HepG2 (cell line): ENCODE measurements at regions not wholly inside any gene's neighbourhood (a gene's known extent, or its start where the extent isn't known, plus 50 kb on each side); places are given as distances from the start of the nearest gene placed in this dataset.

Source experiments
- ATAC-seq: fragments of 200-7000 bp; cut with Tn5 transposase; 3 replicates; pipeline ENCODE4 v1.9.1; 2020; ENCODE audit warnings: mild to moderate bottlenecking, moderate library complexity
- BruUV-seq: library from RNA; stranded (reverse); fragments of 400-500 nt; replicated peaks from 2 replicates; lab custom pipeline; 2021; lab: Mats Ljungman, UMichigan
- CTCF ChIA-PET: fragments of 300-600 bp; formaldehyde crosslinking; extraction: SDS; loops from one replicate; lab custom pipeline; 2021; ENCODE audit warnings: low total read pairs, inconsistent platforms, low intra/inter-chr PET ratio; lab: Yijun Ruan, JAX
- POLR2A ChIA-PET: fragments of 350-600 bp; sonication (Branson Sonifier 250); formaldehyde crosslinking; loops from one replicate; lab custom pipeline; 2020; ENCODE audit warnings: antibody characterized with exemption, inconsistent platforms; lab: Yijun Ruan, JAX
- DNase-seq: peaks from one replicate; pipeline ENCODE4 v3.0.0-alpha.2; 2015; ENCODE audit warnings: low spot score
- FAIRE-seq: peaks from 3 replicates; lab custom pipeline; 2011; peaks lifted over from hg19 to GRCh38; lab: Jason Lieb, UNC
- H2AFZ ChIP-seq: one replicate; pipeline ENCODE4 v1.6.1; 2011; ENCODE audit warnings: low read length, inconsistent platforms
- H3K27ac ChIP-seq: fragments of 300-600 bp; 3 replicates; pipeline ENCODE4 v1.8.0; 2011; ENCODE audit warnings: mixed run types, mild to moderate bottlenecking, mixed read lengths, low read length, inconsistent platforms; ENCODE audit not compliant: insufficient read depth; ENCODE audit errors: extremely low read length
- H3K27me3 ChIP-seq, 2 experiments: fragments of 200-600 bp in 1 of 2; 2 replicates in 1 of 2; 3 replicates in 1 of 2; pipeline versions ENCODE4 v1.6.0 to v1.8.0; 2011; ENCODE audit warnings: low read length in 2 of 2, mild to moderate bottlenecking in 2 of 2, moderate library complexity in 2 of 2, inconsistent platforms in 1 of 2; ENCODE audit not compliant: insufficient read depth in 2 of 2, control insufficient read depth in 1 of 2
- H3K36me3 ChIP-seq, 2 experiments: fragments of 200-600 bp in 1 of 2; replicated peaks in 1 of 2; 2 replicates in 1 of 2; 3 replicates in 1 of 2; pipeline versions ENCODE4 v1.5.1 to v1.8.0; 2011; ENCODE audit warnings: low read length in 2 of 2, inconsistent platforms in 1 of 2; ENCODE audit not compliant: insufficient read depth in 2 of 2, control insufficient read depth in 1 of 2
- H3K4me1 ChIP-seq: 2 replicates; pipeline ENCODE4 v1.5.1; 2012; ENCODE audit warnings: low read length, inconsistent platforms; ENCODE audit not compliant: insufficient read depth
- H3K4me2 ChIP-seq: 2 replicates; pipeline ENCODE4 v1.6.0; 2011; ENCODE audit warnings: low read depth, low read length, inconsistent platforms
- H3K4me3 ChIP-seq, 3 experiments: fragments of 200-600 bp in 1 of 3; sonication (generic), shearing (Covaris generic) in 1 of 3; replicated peaks in 1 of 3; 2 replicates each; pipeline ENCODE4 v1.5.1; 2011 to 2016; ENCODE audit warnings: low read length in 3 of 3, inconsistent platforms in 2 of 3, low read depth in 2 of 3, mild to moderate bottlenecking in 2 of 3, control low read depth in 1 of 3, mixed read lengths in 1 of 3; ENCODE audit not compliant: insufficient read depth in 1 of 3
- H3K79me2 ChIP-seq: one replicate; pipeline ENCODE4 v1.6.1; 2011; ENCODE audit warnings: low read length, inconsistent platforms; ENCODE audit not compliant: insufficient read depth
- H3K9ac ChIP-seq: 2 replicates; pipeline ENCODE4 v1.6.0; 2011; ENCODE audit warnings: mild to moderate bottlenecking, low read depth, low read length, inconsistent platforms; ENCODE audit not compliant: insufficient read depth
- H3K9me3 ChIP-seq: 2 replicates; pipeline ENCODE4 v1.5.1; 2012; ENCODE audit warnings: mild to moderate bottlenecking, low read length
- H4K20me1 ChIP-seq: 2 replicates; pipeline ENCODE4 v1.6.0; 2011; ENCODE audit warnings: inconsistent platforms, mild to moderate bottlenecking, low read length, moderate library complexity; ENCODE audit not compliant: insufficient read depth
- CENPX ChIP-seq: sonication (generic); formaldehyde crosslinking; IDR thresholded peaks from 2 replicates; pipeline ENCODE4 v1.9.0; 2021; ENCODE audit warnings: mild to moderate bottlenecking, missing genetic modification reagents, moderate library complexity
- ELF4 ChIP-seq: sonication (generic); formaldehyde crosslinking; IDR thresholded peaks from 2 replicates; pipeline ENCODE4 v1.5.0; 2020; ENCODE audit warnings: missing genetic modification reagents, mild to moderate bottlenecking, moderate library complexity, borderline replicate concordance
- JDP2 ChIP-seq: sonication (generic); formaldehyde crosslinking; IDR thresholded peaks from 2 replicates; pipeline ENCODE4 v1.8.1; 2022; ENCODE audit warnings: missing genetic modification reagents, borderline replicate concordance
- KDM5A ChIP-seq: fragments of 200-600 bp; sonication (generic); IDR thresholded peaks from 2 replicates; pipeline ENCODE4 v1.7.0; 2018; ENCODE audit warnings: antibody characterized with exemption, mild to moderate bottlenecking, low read length, borderline replicate concordance
- MTF2 ChIP-seq: sonication (generic); formaldehyde crosslinking; IDR thresholded peaks from 2 replicates; pipeline ENCODE4 v1.5.0; 2020; ENCODE audit warnings: missing genetic modification reagents, borderline replicate concordance
- SAFB2 ChIP-seq: sonication (generic); formaldehyde crosslinking; IDR thresholded peaks from 2 replicates; pipeline ENCODE4 v1.5.1; 2020; ENCODE audit warnings: missing genetic modification reagents, low read depth, mild to moderate bottlenecking, borderline replicate concordance
- SALL2 ChIP-seq: sonication (generic); formaldehyde crosslinking; IDR thresholded peaks from 2 replicates; pipeline ENCODE4 v1.8.1; 2023; ENCODE audit warnings: mild to moderate bottlenecking, missing genetic modification reagents, inconsistent platforms
- TAF15 ChIP-seq: fragments of 200-400 bp; formaldehyde crosslinking; IDR thresholded peaks from one replicate; pipeline ENCODE4 v1.6.1; 2018; ENCODE audit warnings: mild to moderate bottlenecking, low read depth, low read length; ENCODE audit not compliant: poor library complexity, severe bottlenecking
- TEAD2 ChIP-seq: sonication (generic); formaldehyde crosslinking; IDR thresholded peaks from 2 replicates; pipeline ENCODE4 v1.9.0; 2021; ENCODE audit warnings: missing genetic modification reagents
- ZBTB7A ChIP-seq: sonication (generic); formaldehyde crosslinking; IDR thresholded peaks from 2 replicates; pipeline ENCODE4 v1.8.0; 2022; ENCODE audit warnings: mild to moderate bottlenecking, missing genetic modification reagents
- ZMYM4 ChIP-seq: sonication (generic); formaldehyde crosslinking; IDR thresholded peaks from 2 replicates; pipeline ENCODE4 v1.8.1; 2023; ENCODE audit warnings: mild to moderate bottlenecking, missing genetic modification reagents
- ZNF841 ChIP-seq: sonication (generic); formaldehyde crosslinking; IDR thresholded peaks from 2 replicates; pipeline ENCODE4 v1.8.1; 2023; ENCODE audit warnings: missing genetic modification reagents, borderline replicate concordance
- ZSCAN20 ChIP-seq: sonication (generic); formaldehyde crosslinking; IDR thresholded peaks from 2 replicates; pipeline ENCODE4 v1.4.0; 2020; ENCODE audit warnings: missing genetic modification reagents, mild to moderate bottlenecking, borderline replicate concordance
- WGBS: methylation state at CpG from one replicate; pipeline ENCODE4 v1.1.6; 2017; ENCODE audit warnings: low lambda C conversion rate; 5-methylcytosine and 5-hydroxymethylcytosine counted together
- in situ Hi-C: cut with HindIII; loops from 2 replicates; pipeline ENCODE4 v1.10.0; 2017; ENCODE audit warnings: low pct_unique_long_range_greater_than_20kb; ENCODE audit not compliant: extremely low pct_ligation_motif_present
- intact Hi-C: fragments of 100-400 bp; cut with micrococcal nuclease; formaldehyde crosslinking; loops from one replicate; pipeline ENCODE4 v1.10.0; 2022; ENCODE audit not compliant: unreplicated experiment
- TF ChIP-seq, protein P1 (sequence below): sonication (generic); formaldehyde crosslinking; IDR thresholded peaks from 2 replicates; pipeline ENCODE4 v1.8.1; 2023; ENCODE audit warnings: mild to moderate bottlenecking, missing genetic modification reagents
- TF ChIP-seq, protein P2 (sequence below): sonication (generic); formaldehyde crosslinking; IDR thresholded peaks from 2 replicates; pipeline ENCODE4 v1.9.0; 2022; ENCODE audit warnings: missing genetic modification reagents, mild to moderate bottlenecking, borderline replicate concordance
- TF ChIP-seq, protein P3 (sequence below): sonication (generic); formaldehyde crosslinking; IDR thresholded peaks from 2 replicates; pipeline ENCODE4 v1.5.0; 2020; ENCODE audit warnings: mild to moderate bottlenecking, missing genetic modification reagents

- 98% methylated on average over 7 of the region's 7 CpGs for WGBS
- H3K9me3 ChIP-seq, result no peaks in the 10 kb centered on the region
- H3K4me2 ChIP-seq, result no peak overlapping the region
- POLR2A ChIA-PET, result no interaction called here
- H3K79me2 ChIP-seq, result no peaks in the 10 kb centered on the region
- no TSS peak for BruUV-seq
- no peaks in the 10 kb centered on the region for H3K27me3 ChIP-seq
- ATAC-seq (no peak), DNase-seq (no peak), FAIRE-seq (no peak)
- no peaks in the 10 kb centered on the region for H3K36me3 ChIP-seq
- H4K20me1 ChIP-seq, result no peaks in the 10 kb centered on the region
- no peak overlapping the region for H3K27ac ChIP-seq
- in situ Hi-C loops (no loop called here), intact Hi-C loops (no loop called here)
- CTCF ChIA-PET, result no interaction called here
- no peak overlapping the region for H2AFZ ChIP-seq
- peaks cover 93% of the 10 kb centered on the region for H3K4me1 ChIP-seq
- no peak overlapping the region for H3K4me3 ChIP-seq
- no peak overlapping the region for H3K9ac ChIP-seq
- TF ChIP-seq ELF4 (CRISPR knock-in tag), result no peak
- TF ChIP-seq, protein P1, sequence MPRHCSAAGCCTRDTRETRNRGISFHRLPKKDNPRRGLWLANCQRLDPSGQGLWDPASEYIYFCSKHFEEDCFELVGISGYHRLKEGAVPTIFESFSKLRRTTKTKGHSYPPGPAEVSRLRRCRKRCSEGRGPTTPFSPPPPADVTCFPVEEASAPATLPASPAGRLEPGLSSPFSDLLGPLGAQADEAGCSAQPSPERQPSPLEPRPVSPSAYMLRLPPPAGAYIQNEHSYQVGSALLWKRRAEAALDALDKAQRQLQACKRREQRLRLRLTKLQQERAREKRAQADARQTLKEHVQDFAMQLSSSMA (CRISPR knock-in tag), result no peak
- TF ChIP-seq, protein P2, sequence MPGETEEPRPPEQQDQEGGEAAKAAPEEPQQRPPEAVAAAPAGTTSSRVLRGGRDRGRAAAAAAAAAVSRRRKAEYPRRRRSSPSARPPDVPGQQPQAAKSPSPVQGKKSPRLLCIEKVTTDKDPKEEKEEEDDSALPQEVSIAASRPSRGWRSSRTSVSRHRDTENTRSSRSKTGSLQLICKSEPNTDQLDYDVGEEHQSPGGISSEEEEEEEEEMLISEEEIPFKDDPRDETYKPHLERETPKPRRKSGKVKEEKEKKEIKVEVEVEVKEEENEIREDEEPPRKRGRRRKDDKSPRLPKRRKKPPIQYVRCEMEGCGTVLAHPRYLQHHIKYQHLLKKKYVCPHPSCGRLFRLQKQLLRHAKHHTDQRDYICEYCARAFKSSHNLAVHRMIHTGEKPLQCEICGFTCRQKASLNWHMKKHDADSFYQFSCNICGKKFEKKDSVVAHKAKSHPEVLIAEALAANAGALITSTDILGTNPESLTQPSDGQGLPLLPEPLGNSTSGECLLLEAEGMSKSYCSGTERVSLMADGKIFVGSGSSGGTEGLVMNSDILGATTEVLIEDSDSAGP (CRISPR knock-in tag), result no peak
- TF ChIP-seq ZNF841, result no peak
- TF ChIP-seq SAFB2 (CRISPR knock-in tag), result no peak
- no peak for TF ChIP-seq ZMYM4
- no peak for TF ChIP-seq TEAD2 (CRISPR knock-in tag)
- no peak for TF ChIP-seq JDP2
- TF ChIP-seq MTF2 (CRISPR knock-in tag), result no peak
- TF ChIP-seq ZBTB7A, result no peak
- TF ChIP-seq ZSCAN20, result no peak
- TF ChIP-seq KDM5A, result no peak
- TF ChIP-seq SALL2 (CRISPR knock-in tag), result no peak
- TF ChIP-seq, protein P3, sequence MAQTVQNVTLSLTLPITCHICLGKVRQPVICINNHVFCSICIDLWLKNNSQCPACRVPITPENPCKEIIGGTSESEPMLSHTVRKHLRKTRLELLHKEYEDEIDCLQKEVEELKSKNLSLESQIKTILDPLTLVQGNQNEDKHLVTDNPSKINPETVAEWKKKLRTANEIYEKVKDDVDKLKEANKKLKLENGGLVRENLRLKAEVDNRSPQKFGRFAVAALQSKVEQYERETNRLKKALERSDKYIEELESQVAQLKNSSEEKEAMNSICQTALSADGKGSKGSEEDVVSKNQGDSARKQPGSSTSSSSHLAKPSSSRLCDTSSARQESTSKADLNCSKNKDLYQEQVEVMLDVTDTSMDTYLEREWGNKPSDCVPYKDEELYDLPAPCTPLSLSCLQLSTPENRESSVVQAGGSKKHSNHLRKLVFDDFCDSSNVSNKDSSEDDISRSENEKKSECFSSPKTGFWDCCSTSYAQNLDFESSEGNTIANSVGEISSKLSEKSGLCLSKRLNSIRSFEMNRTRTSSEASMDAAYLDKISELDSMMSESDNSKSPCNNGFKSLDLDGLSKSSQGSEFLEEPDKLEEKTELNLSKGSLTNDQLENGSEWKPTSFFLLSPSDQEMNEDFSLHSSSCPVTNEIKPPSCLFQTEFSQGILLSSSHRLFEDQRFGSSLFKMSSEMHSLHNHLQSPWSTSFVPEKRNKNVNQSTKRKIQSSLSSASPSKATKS (CRISPR knock-in tag), result no peak
- no peak for TF ChIP-seq CENPX (CRISPR knock-in tag)
- TF ChIP-seq TAF15, result no peak
Measured at GRCh38 chr15:53448232-53449015, 311.0 kb downstream of the WDR72 start.
